ENCODE measurements at regions not wholly inside any gene's neighbourhood (a gene's known extent, or its start where the extent isn't known, plus 50 kb on each side); places are given as distances from the start of the nearest gene placed in this dataset.

GRCh38 chr13:69649063-69649392 lies 458.6 kb upstream of the ATXN8OS start:
- no peak for DNase-seq (ENCODE audit: extremely low spot score, unreplicated experiment)
- no peaks in the 10 kb centered on the region for H3K27me3 Mint-ChIP-seq
- TF ChIP-seq CTCF (conservative IDR thresholded peaks at IDR 0.05): no peak
- H3K36me3 Mint-ChIP-seq: no peaks in the 10 kb centered on the region
- H3K27ac Mint-ChIP-seq: no peak overlapping the region
- H3K4me1 Mint-ChIP-seq (ENCODE audit: unreplicated experiment): no peaks in the 10 kb centered on the region
- no peak overlapping the region for H3K4me3 Mint-ChIP-seq
- H3K9me3 Mint-ChIP-seq: no peaks in the 10 kb centered on the region

DNA sequence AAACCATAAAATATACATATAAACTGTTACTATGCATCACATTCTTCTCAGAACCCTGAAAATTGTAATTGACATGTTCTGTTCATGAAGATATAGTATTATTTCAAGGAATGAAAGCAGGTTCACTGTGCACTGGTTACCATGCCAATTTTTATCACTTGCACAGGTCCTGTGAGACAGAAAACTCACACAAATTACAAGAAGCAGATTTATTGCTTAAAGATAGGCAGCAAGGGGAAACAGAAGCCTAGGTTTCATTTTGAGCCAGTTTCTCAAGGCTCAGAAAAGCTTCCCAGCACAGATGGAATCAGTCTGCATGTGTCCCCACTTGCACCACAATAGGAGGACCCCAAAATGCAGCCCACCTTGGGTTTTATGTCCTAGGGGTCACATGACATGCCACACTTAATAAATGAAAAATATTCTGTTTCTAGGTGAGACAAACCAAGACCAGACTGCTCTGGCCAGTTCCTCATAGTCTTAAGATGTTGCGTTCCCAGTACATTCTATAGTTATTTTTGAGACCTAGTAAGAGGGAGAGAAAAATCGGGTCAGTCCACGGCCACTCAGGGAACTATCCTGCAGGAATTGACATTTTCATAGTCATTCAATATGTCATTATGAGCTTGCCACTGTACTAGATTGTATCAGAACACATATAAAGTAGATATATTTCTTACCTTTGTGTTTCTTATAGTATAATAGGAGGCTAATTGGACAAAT lies 459.1 kb upstream of the ATXN8OS start:
- TF ChIP-seq CTCF (conservative IDR thresholded peaks at IDR 0.05): no peak
- Mint-ChIP-seq H3K4me3 (no peak overlapping the region), H3K9me3 (no peaks in the 10 kb centered on the region), H3K27ac (no peak overlapping the region), H3K36me3 (no peaks in the 10 kb centered on the region), H3K27me3 (no peaks in the 10 kb centered on the region), H3K4me1 (ENCODE audit: unreplicated experiment) (no peaks in the 10 kb centered on the region)
- no peak for DNase-seq (ENCODE audit: extremely low spot score, unreplicated experiment)

DNA sequence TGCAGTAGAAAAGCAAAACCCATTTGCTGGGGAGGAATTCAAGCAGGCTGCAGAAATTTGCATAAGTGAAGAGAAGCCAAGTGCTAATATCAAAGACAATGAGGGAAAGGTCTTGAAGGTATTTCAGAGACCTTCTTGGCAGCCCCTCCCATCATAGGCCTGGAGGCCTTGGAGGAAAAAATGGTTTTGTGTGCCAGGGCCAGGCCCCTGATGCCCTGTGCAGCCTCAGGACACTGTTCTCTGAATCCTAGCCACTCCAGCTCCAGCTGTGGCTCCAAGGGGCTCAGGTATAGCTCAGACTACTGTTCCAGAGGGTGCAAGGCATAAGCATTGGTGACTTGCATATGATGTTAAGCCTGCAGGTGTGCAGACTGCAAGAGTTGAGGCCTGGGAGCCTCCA lies 463.2 kb upstream of the ATXN8OS start:
- H3K27me3 Mint-ChIP-seq: no peaks in the 10 kb centered on the region
- H3K9me3 Mint-ChIP-seq: no peaks in the 10 kb centered on the region
- no peak overlapping the region for H3K27ac Mint-ChIP-seq
- H3K36me3 Mint-ChIP-seq: no peaks in the 10 kb centered on the region
- DNase-seq (ENCODE audit: extremely low spot score, unreplicated experiment): no peak
- no peak for TF ChIP-seq CTCF (conservative IDR thresholded peaks at IDR 0.05)
- H3K4me3 Mint-ChIP-seq: no peak overlapping the region
- H3K4me1 Mint-ChIP-seq (ENCODE audit: unreplicated experiment): no peaks in the 10 kb centered on the region

GRCh38 chr13:69641773-69642172 lies 465.9 kb upstream of the ATXN8OS start:
- no peaks in the 10 kb centered on the region for H3K27me3 Mint-ChIP-seq
- no peak overlapping the region for H3K27ac Mint-ChIP-seq
- H3K36me3 Mint-ChIP-seq: no peaks in the 10 kb centered on the region
- no peak overlapping the region for H3K4me3 Mint-ChIP-seq
- H3K4me1 Mint-ChIP-seq (ENCODE audit: unreplicated experiment): no peaks in the 10 kb centered on the region
- H3K9me3 Mint-ChIP-seq: no peaks in the 10 kb centered on the region
- DNase-seq (ENCODE audit: extremely low spot score, unreplicated experiment): no peak
- TF ChIP-seq CTCF (conservative IDR thresholded peaks at IDR 0.05): no peak

- no peak for TF ChIP-seq CTCF (conservative IDR thresholded peaks at IDR 0.05)
- no peaks in the 10 kb centered on the region for H3K36me3 Mint-ChIP-seq
- no peaks in the 10 kb centered on the region for H3K4me1 Mint-ChIP-seq (ENCODE audit: unreplicated experiment)
- H3K4me3 Mint-ChIP-seq: no peak overlapping the region
- no peaks in the 10 kb centered on the region for H3K9me3 Mint-ChIP-seq
- no peak overlapping the region for H3K27ac Mint-ChIP-seq
- no peak for DNase-seq (ENCODE audit: extremely low spot score, unreplicated experiment)
- no peaks in the 10 kb centered on the region for H3K27me3 Mint-ChIP-seq
These were observed 474.6 kb upstream of the ATXN8OS start for GRCh38 chr13:69633044-69633443.

DNA sequence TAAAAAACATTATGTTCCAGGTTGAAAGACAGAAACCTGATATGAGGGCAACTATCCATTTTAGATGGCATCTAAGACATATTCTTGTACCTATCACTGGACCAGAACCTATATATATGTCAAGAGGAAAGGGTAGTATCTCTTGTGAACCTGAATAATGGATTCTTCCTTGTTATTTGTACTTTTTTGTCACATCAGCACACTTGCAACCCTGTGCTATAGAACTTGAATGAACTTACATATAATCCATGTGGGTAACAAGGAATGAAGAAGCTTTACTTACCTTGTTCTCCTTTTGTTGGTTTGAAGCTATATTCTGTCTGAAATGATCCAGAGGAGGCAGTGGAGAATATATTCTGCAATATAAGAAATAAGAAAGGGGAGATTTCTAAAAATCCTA lies 483.7 kb upstream of the ATXN8OS start:
- Mint-ChIP-seq H3K27ac (no peak overlapping the region), H3K36me3 (no peaks in the 10 kb centered on the region), H3K9me3 (no peaks in the 10 kb centered on the region), H3K27me3 (no peaks in the 10 kb centered on the region), H3K4me1 (ENCODE audit: unreplicated experiment) (no peaks in the 10 kb centered on the region), H3K4me3 (no peak overlapping the region)
- no peak for DNase-seq (ENCODE audit: extremely low spot score, unreplicated experiment)
- TF ChIP-seq CTCF (conservative IDR thresholded peaks at IDR 0.05): no peak
